ENCODE measurements at regions not wholly inside any gene's neighbourhood (a gene's known extent, or its start where the extent isn't known, plus 50 kb on each side); places are given as distances from the start of the nearest gene placed in this dataset.
"Not testable (repeated sequence)": the region's sequence is repeated elsewhere in the genome, so short reads cannot be mapped to it uniquely, and the experiment has no call there.

DNA sequence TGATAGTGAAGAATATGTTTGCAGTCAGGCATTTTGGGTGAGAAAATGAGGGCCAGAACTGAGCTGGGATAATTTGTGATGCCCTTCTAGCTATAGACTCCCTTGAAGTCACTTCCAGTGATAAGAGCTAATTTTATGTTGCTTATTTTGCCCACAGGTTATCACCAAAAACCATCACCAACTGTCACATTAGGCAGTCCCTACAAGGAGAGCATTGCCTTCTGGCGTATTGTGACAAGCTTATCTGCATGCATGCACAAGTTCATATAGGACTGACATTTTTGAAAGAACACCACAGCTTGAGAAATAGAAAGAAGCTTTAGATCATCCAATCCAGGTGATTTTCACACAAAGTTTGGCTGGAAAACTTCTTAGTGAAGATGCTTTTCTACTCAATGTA is 735.3 kb upstream of the RAG2 start:
- no peak for DNase-seq (ENCODE audit: low read depth in 2 of 2)

- no peak for DNase-seq (ENCODE audit: low read depth in 2 of 2)
Measured at GRCh38 chr11:37323843-37324242, 725.8 kb upstream of the RAG2 start.

GRCh38 chr11:37322333-37323194 is 724.5 kb upstream of the RAG2 start:
- no peak for DNase-seq (ENCODE audit: low read depth in 2 of 2)

DNA sequence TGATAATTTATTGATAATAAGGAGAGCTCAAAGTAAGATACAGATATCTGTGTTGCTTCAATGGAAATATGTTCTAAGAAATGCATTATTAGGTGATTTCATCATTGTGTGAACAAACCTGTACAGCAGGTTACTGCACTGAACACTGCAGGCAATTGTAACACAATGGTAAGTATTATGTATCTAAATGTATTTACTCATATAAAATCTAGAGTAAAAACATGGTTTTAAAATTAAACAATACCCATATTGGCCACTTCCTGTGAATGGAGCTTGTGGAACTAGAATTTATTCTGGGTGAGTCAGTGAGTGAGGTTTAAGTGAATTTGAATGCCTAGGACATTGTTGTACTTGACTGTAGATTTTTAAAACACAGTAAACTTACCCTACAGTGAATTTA is 722.9 kb upstream of the RAG2 start:
- no peak for DNase-seq (ENCODE audit: low read depth in 2 of 2)

DNA sequence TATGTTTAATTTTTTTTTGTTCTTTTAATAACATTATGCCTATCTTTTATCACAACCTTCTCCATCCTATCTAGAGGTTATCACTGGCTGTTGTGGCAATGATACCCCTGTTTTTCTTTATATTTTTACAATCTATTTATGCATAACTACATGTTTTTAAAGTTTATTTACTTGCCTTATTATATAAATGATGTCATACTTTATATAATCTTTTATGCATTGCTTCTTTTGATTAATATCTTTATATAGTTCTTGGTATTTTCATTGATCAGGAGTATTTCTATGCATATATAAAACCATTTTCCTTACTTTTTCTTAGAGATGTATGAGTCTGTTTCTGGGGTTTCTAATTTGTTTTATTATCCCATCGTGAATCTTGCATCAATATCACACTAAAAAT is 719.8 kb upstream of the RAG2 start:
- DNase-seq (ENCODE audit: low read depth in 2 of 2), result no peak

DNA sequence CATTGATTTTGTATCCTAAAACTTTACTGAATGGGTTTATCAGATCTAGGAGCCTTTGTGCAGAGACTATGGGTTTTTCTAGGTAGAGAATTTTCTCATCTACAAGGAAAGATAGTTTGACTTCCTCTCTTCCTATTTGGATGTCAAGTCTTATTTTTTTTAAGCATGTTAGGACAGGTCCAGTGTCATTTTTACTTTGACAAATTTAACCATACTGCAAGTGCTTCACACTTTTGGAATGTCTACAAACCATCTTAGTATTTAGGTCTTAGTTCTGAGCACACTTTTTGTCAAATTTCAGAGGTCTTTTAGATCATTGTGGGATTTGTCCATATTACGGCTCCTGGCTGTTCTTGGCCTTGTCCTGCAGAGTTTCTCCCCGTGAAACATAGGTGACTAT is 715.2 kb upstream of the RAG2 start:
- DNase-seq (ENCODE audit: low read depth in 2 of 2), result no peak

DNA sequence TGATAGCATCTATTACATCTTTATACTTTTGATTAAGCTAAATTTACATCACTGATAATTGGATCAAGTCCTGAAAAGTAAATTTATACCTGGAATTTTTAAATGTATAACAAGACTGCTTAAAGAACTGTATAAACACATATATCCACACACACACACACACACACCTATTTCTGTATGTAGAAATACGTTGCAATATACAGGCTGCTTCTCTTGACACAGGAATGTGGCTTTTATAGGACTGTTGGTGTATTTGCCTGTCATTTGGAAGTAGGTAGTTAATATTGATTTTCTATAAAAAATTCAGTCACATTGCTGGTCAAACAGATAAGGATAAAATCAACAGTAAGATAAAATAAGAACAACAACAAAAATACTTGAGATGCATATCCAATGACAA is 708.5 kb upstream of the RAG2 start:
- DNase-seq (ENCODE audit: low read depth in 2 of 2), result no peak

DNA sequence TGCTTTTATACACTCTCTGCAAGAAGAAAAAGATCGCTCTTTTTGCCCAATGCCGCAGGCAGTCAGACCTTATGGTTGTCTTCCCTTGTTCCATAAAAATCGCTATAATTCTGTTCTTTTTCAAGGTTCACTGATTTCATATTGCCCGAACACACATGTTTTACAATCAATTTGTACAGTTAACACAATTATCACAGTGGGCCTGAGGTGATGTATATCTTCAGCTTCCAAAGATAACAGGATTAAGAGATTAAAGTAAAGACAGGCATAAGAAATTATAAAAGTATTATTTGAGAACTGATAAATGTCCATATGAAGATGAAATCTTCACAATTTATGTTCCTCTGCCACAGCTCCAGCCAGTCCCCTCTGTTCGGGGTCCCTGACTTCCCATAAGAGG is 703.4 kb upstream of the RAG2 start:
- not testable (repeated sequence) for DNase-seq (ENCODE audit: low read depth in 2 of 2)

- no peak for DNase-seq (ENCODE audit: low read depth in 2 of 2)
Measured at GRCh38 chr11:37298173-37298572, 700.1 kb upstream of the RAG2 start.

- no peak for DNase-seq (ENCODE audit: low read depth in 2 of 2)
Measured at GRCh38 chr11:37286890-37287289, 688.9 kb upstream of the RAG2 start.

DNA sequence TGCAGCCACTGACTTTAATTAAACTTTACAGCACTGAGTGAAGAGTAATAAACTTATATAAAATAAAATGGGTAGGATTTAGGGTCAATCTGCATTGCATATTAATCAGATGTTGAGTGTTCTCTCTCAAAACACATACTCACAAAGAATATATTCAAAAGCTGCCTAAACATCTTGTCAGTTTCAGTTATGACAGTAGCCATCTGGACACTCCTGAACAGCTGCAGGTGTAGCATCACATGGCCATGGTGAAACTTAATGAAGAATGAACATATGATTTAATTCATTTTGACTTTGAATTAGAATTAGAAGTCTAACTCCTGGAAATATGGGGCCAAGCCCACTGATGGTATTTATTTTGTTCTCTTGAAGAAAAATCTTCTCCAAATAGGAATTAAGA is 684.3 kb upstream of the RAG2 start:
- DNase-seq (ENCODE audit: low read depth in 2 of 2), result no peak

- no peak for DNase-seq (ENCODE audit: low read depth in 2 of 2)
Measured at GRCh38 chr11:37280200-37280599, 682.2 kb upstream of the RAG2 start.

DNA sequence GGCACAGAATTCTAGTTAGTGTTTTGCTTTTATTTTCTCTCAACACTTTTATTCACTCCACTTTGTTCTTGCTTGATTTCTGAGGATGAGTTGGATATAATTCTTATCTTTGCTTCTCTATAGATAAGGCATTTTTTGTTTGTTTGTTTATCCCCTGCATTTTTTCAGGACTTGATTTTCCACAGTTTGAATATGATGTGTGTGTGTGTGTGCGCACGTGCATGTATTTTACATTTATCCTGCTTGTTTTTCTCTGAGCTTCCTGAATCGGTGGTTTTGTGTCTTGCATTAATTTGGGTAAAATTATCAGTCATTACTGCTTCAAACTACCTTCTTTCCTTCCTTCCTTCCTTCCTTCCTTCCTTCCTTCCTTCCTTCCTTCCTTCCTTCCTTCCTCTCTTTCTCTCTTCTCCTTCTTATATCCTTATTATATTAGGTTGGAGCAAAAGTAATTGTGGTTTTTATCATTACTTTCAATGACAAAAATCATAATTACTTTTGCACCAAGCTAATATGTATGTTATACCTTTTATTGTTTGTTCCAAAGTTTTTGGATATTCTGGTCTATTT is 679.9 kb upstream of the RAG2 start:
- no peak for DNase-seq (ENCODE audit: low read depth in 2 of 2)

DNA sequence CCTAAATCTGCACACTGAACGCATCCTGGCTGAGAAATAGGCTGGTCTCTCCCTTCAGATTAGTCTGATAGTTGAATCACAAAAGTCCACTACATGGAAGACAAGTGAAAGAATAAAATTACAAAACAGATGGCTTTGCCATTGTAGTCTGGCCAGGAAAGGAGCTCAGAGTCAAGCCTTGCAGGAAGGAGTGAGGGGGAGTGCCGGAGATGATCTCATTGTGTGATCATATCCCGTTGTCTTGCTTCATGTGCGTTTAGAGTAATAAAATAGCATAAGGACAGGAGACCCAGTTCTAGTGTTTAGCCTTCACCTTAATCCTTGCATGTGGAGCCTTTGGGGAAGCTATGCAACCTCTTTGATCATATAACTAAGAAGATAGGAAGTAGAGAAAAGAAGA is 666.7 kb upstream of the RAG2 start:
- no peak for DNase-seq (ENCODE audit: low read depth in 2 of 2)

DNA sequence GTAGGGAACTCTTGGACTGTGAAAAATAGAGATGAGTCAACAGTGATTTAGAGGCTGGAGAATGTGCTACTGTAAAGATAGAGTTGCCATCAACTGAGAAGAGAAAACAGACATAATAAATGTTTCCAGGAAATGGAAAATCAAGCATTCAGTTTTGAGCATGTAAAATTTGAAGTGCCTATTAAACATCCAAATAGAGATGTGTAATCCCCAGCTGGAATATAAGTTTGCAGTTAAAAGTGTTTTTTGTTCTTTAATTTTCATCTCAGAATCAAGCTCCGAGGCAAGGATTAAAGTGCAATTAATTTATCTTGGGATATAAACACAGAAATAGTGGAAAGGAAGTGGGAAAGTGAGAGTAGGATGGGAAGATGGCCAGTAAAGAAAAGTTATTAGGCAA is 666.0 kb upstream of the RAG2 start:
- no peak for DNase-seq (ENCODE audit: low read depth in 2 of 2)

- not testable (repeated sequence) for DNase-seq (ENCODE audit: low read depth in 2 of 2)
Measured at GRCh38 chr11:37263467-37263866, 665.4 kb upstream of the RAG2 start.

DNA sequence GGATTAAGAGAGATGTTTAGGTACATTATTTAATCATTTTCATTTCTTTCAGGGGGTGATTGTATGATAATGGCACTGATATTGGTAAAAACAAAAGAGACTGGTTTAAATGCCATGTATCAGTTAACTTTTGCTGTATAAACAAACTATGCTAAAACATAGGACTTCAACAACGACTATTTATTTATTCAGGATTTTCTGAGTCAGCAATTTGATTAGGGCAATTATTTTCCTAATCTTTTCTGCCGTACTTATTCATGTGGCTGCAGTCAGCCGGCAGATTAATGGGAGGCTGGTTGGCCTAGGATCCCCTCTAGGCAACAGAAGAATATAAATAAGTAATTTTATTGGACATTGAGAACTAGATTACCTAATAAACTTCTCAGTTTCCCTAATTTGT is 661.7 kb upstream of the RAG2 start:
- no peak for DNase-seq (ENCODE audit: low read depth in 2 of 2)

DNA sequence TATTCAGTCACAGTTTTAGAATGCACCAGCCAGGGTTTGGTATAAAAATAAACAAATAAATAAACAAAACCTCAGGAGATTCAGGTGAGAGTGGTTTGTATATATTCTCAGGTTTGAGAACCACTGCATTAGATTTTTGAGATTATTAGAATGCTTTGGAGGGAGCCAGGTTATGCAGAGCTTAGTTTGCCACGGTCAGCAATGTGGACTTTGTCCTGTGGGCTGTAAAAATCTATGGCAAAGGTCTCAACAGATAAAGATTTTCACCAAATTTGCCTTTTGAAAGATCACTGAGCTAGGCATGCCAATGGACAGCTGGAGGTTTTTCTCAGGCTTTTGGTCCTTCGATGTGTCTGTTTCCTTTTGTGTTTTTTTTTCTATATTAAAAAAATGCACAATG is 650.1 kb upstream of the RAG2 start:
- DNase-seq (ENCODE audit: low read depth in 2 of 2), result no peak

DNA sequence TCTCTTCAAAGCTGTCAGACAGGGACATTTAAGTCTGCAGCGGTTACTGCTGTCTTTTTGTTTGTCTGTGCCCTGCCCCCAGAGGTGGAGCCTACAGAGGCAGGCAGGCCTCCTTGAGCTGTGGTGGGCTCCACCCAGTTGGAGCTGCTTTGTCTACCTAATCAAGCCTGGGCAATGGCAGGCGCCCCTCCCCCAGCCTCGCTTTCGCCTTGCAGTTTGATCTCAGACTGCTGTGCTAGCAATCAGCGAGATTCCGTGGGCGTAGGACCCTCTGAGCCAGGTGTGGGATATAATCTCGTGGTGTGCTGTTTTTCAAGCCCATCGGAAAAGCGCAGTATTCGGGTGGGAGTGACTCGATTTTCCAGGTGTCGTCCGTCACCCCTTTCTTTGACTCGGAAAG is 648.1 kb upstream of the RAG2 start:
- not testable (repeated sequence) for DNase-seq (ENCODE audit: low read depth in 2 of 2)

GRCh38 chr11:37230865-37231264 is 632.8 kb upstream of the RAG2 start:
- no peak for DNase-seq (ENCODE audit: low read depth in 2 of 2)

DNA sequence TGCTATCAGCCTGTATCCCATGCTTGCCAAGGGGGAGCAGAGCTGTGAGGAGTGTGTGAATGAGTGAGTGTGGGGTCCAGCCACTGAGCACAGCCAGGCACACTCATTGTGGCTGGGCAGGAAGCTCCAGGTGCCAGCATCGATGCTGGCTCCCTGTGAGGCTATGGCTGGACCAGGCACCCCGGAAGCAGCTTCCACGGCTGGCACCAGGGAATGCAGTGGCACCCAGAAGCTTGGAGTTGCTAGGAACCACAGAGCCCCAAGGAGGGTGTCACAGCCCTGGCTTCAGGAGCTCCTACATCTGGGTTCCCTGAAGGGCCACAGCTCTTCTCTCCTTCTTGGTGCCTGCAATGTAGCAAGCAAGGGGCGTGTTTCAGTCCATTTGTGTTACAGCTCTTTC is 625.9 kb upstream of the RAG2 start:
- DNase-seq (ENCODE audit: low read depth in 2 of 2), result no peak

DNA sequence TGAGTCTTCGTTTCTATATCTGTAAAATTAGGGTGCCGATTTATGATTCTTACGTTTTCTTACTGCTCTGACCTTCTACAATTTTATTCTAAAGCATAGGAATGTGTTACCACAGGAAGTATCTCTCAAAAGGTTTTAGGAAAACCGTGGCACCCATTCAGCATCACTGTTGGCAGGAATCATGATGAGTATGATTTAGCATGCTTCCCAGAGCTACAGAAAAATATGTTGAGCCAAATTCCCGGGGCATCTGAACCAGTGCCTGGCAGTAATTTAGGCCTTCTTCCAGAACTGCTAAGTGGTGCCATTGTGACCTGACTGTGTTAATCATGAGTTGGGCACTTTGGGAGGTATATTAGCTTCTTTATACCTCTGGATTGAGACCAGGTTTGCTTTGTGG is 605.0 kb upstream of the RAG2 start:
- no peak for DNase-seq (ENCODE audit: low read depth in 2 of 2)

- DNase-seq (ENCODE audit: low read depth in 2 of 2), result no peak
Measured at GRCh38 chr11:37199082-37199481, 601.0 kb upstream of the RAG2 start.

- no peak for DNase-seq (ENCODE audit: low read depth in 2 of 2)
Measured at GRCh38 chr11:37184326-37184725, 586.3 kb upstream of the RAG2 start.
